Naive thymus-derived CD4-positive, alpha-beta T cell (primary cell): ENCODE measurements at regions not wholly inside any gene's neighbourhood (a gene's known extent, or its start where the extent isn't known, plus 50 kb on each side); places are given as distances from the start of the nearest gene placed in this dataset.

Source experiments
- ATAC-seq: fragments of 150-1000 bp; cut with Tn5 transposase; 2 replicates; pipeline ENCODE4 v1.10.0; 2021; ENCODE audit warnings: mild to moderate bottlenecking, moderate library complexity
- CTCF ChIA-PET: fragments of 350-600 bp; sonication (Branson Sonifier 250); formaldehyde crosslinking; loops from one replicate; lab custom pipeline; 2021; ENCODE audit warnings: antibody characterized with exemption; lab: Charles Lee
- POLR2A ChIA-PET: fragments of 350-600 bp; sonication (Branson Sonifier 250); formaldehyde crosslinking; loops from one replicate; lab custom pipeline; 2021; ENCODE audit warnings: antibody characterized with exemption, inconsistent platforms; lab: Charles Lee
- DNase-seq, 9 donors: peaks; one replicate each; pipeline versions ENCODE4 v3.0.0 to v3.0.0-alpha.2; 2020 to 2022; ENCODE audit warnings: mixed read lengths in 1 of 9
- H3K27ac ChIP-seq: one replicate; pipeline ENCODE4 v1.7.0; 2013; ENCODE audit warnings: mild to moderate bottlenecking, low read depth, low read length, moderate library complexity
- H3K27me3 ChIP-seq, 2 donors: one replicate each; pipeline ENCODE4 v1.7.0; 2013; ENCODE audit warnings: low read length in 2 of 2, mild to moderate bottlenecking in 2 of 2, moderate library complexity in 2 of 2; ENCODE audit not compliant: control insufficient read depth in 2 of 2, insufficient read depth in 2 of 2
- H3K36me3 ChIP-seq, 3 experiments: 1 replicate in 2 of 3; 2 replicates in 1 of 3; pipeline ENCODE4 v1.7.0; 2013; ENCODE audit warnings: low read length in 3 of 3, mild to moderate bottlenecking in 3 of 3, moderate library complexity in 1 of 3; ENCODE audit not compliant: insufficient read depth in 3 of 3, control insufficient read depth in 2 of 3
- H3K4me1 ChIP-seq, 2 donors: one replicate each; pipeline ENCODE4 v1.7.0; 2013; ENCODE audit warnings: low read length in 2 of 2, mild to moderate bottlenecking in 2 of 2, moderate library complexity in 1 of 2; ENCODE audit not compliant: control insufficient read depth in 2 of 2, insufficient read depth in 2 of 2
- H3K4me3 ChIP-seq: 2 replicates; pipeline ENCODE4 v1.7.0; 2013; ENCODE audit warnings: mild to moderate bottlenecking, low read length
- H3K9me3 ChIP-seq, 3 experiments: 1 replicate in 2 of 3; 2 replicates in 1 of 3; pipeline ENCODE4 v1.7.0; 2013; ENCODE audit warnings: low read length in 3 of 3; ENCODE audit not compliant: control insufficient read depth in 2 of 3
- H3K27ac Mint-ChIP-seq, 9 donors: one replicate each; pipeline ENCODE4 v1.8.0; 2020 to 2022; ENCODE audit warnings: mixed read lengths in 9 of 9, mild to moderate bottlenecking in 8 of 9, moderate library complexity in 5 of 9, inconsistent platforms in 2 of 9
- H3K27me3 Mint-ChIP-seq, 5 donors: one replicate each; pipeline ENCODE4 v1.8.0; 2021 to 2022; ENCODE audit warnings: mixed read lengths in 5 of 5, mild to moderate bottlenecking in 1 of 5
- H3K36me3 Mint-ChIP-seq, 5 donors: one replicate each; pipeline ENCODE4 v1.8.0; 2020 to 2022; ENCODE audit warnings: mixed read lengths in 5 of 5, mild to moderate bottlenecking in 3 of 5, inconsistent platforms in 1 of 5
- H3K4me1 Mint-ChIP-seq, 7 donors: one replicate each; pipeline ENCODE4 v1.8.0; 2020 to 2022; ENCODE audit warnings: mixed read lengths in 7 of 7, mild to moderate bottlenecking in 3 of 7, inconsistent platforms in 1 of 7
- H3K4me3 Mint-ChIP-seq, 10 donors: one replicate each; pipeline ENCODE4 v1.8.0; 2020 to 2022; ENCODE audit warnings: mild to moderate bottlenecking in 10 of 10, mixed read lengths in 10 of 10, moderate library complexity in 6 of 10, inconsistent platforms in 2 of 10
- H3K9me3 Mint-ChIP-seq, 11 donors: one replicate each; pipeline ENCODE4 v1.8.0; 2020 to 2022; ENCODE audit warnings: mixed read lengths in 11 of 11, mild to moderate bottlenecking in 4 of 11, inconsistent platforms in 1 of 11, moderate library complexity in 1 of 11
- intact Hi-C, 2 donors: fragments of 100-400 bp; cut with micrococcal nuclease; formaldehyde crosslinking; loops; one replicate each; pipeline ENCODE4 v1.15.1; 2023

DNA sequence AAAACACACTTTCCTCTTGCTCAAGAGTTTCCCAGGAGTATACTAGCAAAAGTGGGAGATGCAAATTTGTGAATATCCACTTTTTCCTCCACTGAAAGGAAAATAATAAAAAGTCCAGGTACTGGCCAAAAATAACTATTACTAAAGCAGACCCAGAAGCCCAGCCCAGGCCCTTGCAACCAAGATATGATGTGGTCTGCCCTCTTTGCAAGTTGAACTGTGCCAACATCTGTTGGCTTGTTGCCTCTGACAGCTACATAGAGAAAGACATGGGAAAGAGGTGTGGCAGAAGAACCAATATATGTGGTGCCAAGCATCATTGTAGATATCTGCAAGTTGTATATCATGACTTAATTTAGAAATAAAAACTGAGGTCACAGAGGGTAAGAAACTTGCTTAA is 78.4 kb upstream of the JAG1 start:
- Mint-ChIP-seq H3K36me3 (no peaks in the 10 kb centered on the region), H3K27me3 (peaks cover 6 to 41% (median 14%) of the 10 kb centered on the region in 5 donors), H3K9me3 (peaks cover 0 to 3% (median 0%) of the 10 kb centered on the region in 11 donors), H3K4me3 (no peak overlapping the region), H3K4me1 (peaks cover 0 to 3% (median 0%) of the 10 kb centered on the region in 7 donors), H3K27ac (no peak overlapping the region)
- intact Hi-C loops, result no loop called here
- no peaks in the 10 kb centered on the region for H3K36me3 ChIP-seq
- ChIA-PET CTCF (no interaction called here), POLR2A (no interaction called here)
- DNase-seq (no peak), ATAC-seq (no peak)
- H3K9me3 ChIP-seq, result no peaks in the 10 kb centered on the region
- H3K4me3 ChIP-seq, result no peak overlapping the region
- H3K27me3 ChIP-seq, result no peaks in the 10 kb centered on the region
- H3K4me1 ChIP-seq, result no peaks in the 10 kb centered on the region
- no peak overlapping the region for H3K27ac ChIP-seq

DNA sequence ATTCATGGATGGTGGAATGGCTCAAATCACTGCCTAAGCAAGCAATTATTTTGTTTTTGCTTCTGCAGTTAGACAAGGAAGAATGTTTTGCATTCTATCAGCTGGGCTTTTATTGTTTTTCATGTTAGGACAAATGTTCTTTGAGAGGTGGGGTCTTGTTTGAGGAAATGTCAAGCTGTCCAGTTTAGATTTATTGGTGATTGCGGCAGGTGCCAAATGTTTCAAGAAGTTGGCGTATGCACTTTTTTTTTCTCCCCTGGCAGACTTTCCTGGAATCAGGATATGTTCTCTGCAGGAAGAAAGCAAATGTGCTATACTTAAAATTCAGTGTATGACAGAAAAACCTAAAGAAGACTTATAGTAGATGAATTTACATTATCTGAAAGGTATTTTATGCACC is 81.0 kb upstream of the JAG1 start:
- Mint-ChIP-seq H3K36me3 (no peaks in the 10 kb centered on the region), H3K9me3 (peaks cover 0 to 4% (median 0%) of the 10 kb centered on the region in 11 donors), H3K4me3 (no peak overlapping the region), H3K27me3 (peaks cover 6 to 37% (median 18%) of the 10 kb centered on the region in 5 donors), H3K4me1 (peaks cover 0 to 4% (median 0%) of the 10 kb centered on the region in 7 donors), H3K27ac (no peak overlapping the region)
- ChIA-PET POLR2A (no interaction called here), CTCF (no interaction called here)
- H3K4me1 ChIP-seq, result no peaks in the 10 kb centered on the region
- H3K9me3 ChIP-seq, result no peaks in the 10 kb centered on the region
- intact Hi-C loops, result no loop called here
- no peaks in the 10 kb centered on the region for H3K36me3 ChIP-seq
- H3K27ac ChIP-seq, result no peak overlapping the region
- no peak overlapping the region for H3K4me3 ChIP-seq
- DNase-seq (no peak), ATAC-seq (no peak)
- no peaks in the 10 kb centered on the region for H3K27me3 ChIP-seq

DNA sequence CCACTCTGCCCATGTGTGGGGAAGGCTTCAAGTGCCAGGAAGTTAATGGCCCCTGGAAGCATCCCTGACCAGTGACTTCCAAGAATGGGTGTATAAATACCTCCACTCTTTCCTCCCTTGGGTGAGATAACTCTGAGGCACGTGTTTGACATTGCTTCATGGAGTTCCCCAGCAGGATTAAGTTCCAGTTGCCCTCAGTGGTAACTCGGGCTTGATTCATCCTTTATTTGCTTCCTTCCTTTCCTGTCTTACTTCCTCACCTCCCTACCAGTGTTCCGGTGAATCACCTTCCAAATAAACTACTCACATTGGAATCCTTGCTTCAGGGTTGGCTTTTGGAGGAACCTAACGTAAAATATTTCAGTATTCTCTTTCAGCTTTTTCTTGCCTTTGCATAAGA is 84.6 kb upstream of the JAG1 start:
- H3K36me3 Mint-ChIP-seq, result no peaks in the 10 kb centered on the region
- intact Hi-C loops, result no loop called here
- no peaks in the 10 kb centered on the region for H3K4me1 ChIP-seq
- no peak overlapping the region for H3K27ac ChIP-seq
- no peaks in the 10 kb centered on the region for H3K9me3 ChIP-seq
- H3K27me3 ChIP-seq, result no peaks in the 10 kb centered on the region
- H3K4me3 ChIP-seq, result no peak overlapping the region
- peaks cover 0 to 4% (median 0%) of the 10 kb centered on the region in 7 donors for H3K4me1 Mint-ChIP-seq
- H3K27me3 Mint-ChIP-seq, result peaks cover 6 to 25% (median 18%) of the 10 kb centered on the region in 5 donors
- ATAC-seq (no peak), DNase-seq (no peak)
- no peak overlapping the region for H3K27ac Mint-ChIP-seq
- H3K36me3 ChIP-seq, result no peaks in the 10 kb centered on the region
- POLR2A ChIA-PET, result no interaction called here
- CTCF ChIA-PET, result no interaction called here
- H3K4me3 Mint-ChIP-seq, result no peak overlapping the region
- peaks cover 0 to 4% (median 0%) of the 10 kb centered on the region in 11 donors for H3K9me3 Mint-ChIP-seq

DNA sequence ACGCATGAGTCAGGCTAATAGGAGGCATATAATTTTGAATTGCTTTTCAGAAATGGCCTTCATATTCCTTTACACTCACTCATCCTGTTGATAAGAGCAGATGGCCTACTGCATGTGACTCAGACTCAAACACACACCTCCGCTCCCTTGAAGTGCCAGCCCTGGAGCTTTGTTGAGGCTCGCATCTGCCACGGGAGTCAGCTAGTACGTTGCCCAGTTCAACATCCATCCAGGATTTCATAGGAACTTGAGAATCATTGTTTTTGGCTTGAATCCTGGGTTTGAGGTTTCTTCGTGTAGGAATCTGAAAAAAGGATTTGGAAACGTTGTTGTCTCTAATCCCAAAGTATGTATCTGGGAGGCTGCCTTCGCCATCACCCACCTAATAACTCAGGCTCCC is 87.4 kb upstream of the JAG1 start:
- Mint-ChIP-seq H3K36me3 (no peaks in the 10 kb centered on the region), H3K4me3 (no peak overlapping the region), H3K27me3 (peaks cover 0 to 19% (median 12%) of the 10 kb centered on the region in 5 donors), H3K4me1 (peaks cover 0 to 1% (median 0%) of the 10 kb centered on the region in 7 donors), H3K9me3 (peaks cover 0 to 11% (median 2%) of the 10 kb centered on the region in 11 donors), H3K27ac (no peak overlapping the region)
- ChIA-PET POLR2A (no interaction called here), CTCF (no interaction called here)
- intact Hi-C loops, result no loop called here
- H3K36me3 ChIP-seq, result no peaks in the 10 kb centered on the region
- ATAC-seq (no peak), DNase-seq (no peak)
- no peak overlapping the region for H3K4me3 ChIP-seq
- no peaks in the 10 kb centered on the region for H3K27me3 ChIP-seq
- H3K4me1 ChIP-seq, result no peaks in the 10 kb centered on the region
- H3K27ac ChIP-seq, result no peak overlapping the region
- H3K9me3 ChIP-seq, result no peaks in the 10 kb centered on the region

DNA sequence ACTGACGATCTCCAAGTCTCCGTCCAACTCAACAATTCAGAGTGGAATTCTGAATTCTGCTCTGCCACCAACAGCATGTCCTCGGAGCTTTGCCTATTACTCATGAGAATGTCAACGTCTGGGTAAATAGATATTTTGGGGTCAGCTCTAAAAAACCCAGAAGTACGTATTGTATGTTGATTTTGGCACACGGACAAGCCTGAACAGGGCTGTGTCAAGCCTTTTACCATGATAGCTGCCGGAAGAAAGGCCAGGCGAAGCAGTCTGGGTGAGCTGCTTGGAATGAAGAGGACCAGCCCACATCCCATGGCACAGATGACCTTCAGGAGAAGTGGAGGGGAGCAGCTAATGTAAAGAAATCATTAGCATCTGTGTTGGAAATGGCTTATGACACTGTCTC is 88.0 kb upstream of the JAG1 start:
- H3K27ac Mint-ChIP-seq, result no peak overlapping the region
- CTCF ChIA-PET, result no interaction called here
- H3K27me3 Mint-ChIP-seq, result peaks cover 0 to 19% (median 11%) of the 10 kb centered on the region in 5 donors

DNA sequence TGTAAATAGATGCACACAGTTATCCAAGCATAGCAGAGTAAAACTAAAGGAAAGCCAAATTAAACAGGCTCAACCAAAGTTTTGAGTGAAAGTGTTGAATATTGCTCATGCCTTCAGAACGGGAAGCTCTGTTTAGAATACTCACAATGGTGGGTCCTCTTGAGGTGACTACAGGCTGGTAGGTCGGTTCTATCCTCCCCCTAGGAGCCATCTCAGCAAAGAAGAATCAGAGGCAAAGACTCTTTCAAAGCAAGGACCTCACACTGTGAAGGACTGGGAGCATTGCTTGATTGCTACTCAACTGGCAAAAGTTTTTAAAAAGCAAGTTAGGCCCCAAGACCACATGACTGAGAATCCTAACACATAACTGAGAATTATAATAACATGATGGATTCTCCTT is 88.4 kb upstream of the JAG1 start:
- Mint-ChIP-seq H3K27me3 (peaks cover 0 to 19% (median 11%) of the 10 kb centered on the region in 5 donors), H3K4me1 (peaks cover 0 to 1% (median 0%) of the 10 kb centered on the region in 7 donors), H3K27ac (no peak overlapping the region), H3K4me3 (no peak overlapping the region), H3K36me3 (no peaks in the 10 kb centered on the region), H3K9me3 (peaks cover 0 to 11% (median 2%) of the 10 kb centered on the region in 11 donors)
- H3K27ac ChIP-seq, result no peak overlapping the region
- H3K36me3 ChIP-seq, result no peaks in the 10 kb centered on the region
- no peaks in the 10 kb centered on the region for H3K9me3 ChIP-seq
- intact Hi-C loops, result no loop called here
- H3K4me3 ChIP-seq, result no peak overlapping the region
- ChIA-PET CTCF (no interaction called here), POLR2A (no interaction called here)
- H3K4me1 ChIP-seq, result no peaks in the 10 kb centered on the region
- ATAC-seq (no peak), DNase-seq (no peak)
- H3K27me3 ChIP-seq, result no peaks in the 10 kb centered on the region

More for the DNA sequence above, 88.0 kb upstream of the JAG1 start:
- POLR2A ChIA-PET, result no interaction called here
- H3K4me3 ChIP-seq, result no peak overlapping the region
- intact Hi-C loops, result no loop called here
- H3K9me3 ChIP-seq, result no peaks in the 10 kb centered on the region
- Mint-ChIP-seq H3K9me3 (peaks cover 0 to 11% (median 2%) of the 10 kb centered on the region in 11 donors), H3K36me3 (no peaks in the 10 kb centered on the region), H3K4me3 (no peak overlapping the region), H3K4me1 (peaks cover 0 to 1% (median 0%) of the 10 kb centered on the region in 7 donors)
- DNase-seq (no peak), ATAC-seq (no peak)
- no peaks in the 10 kb centered on the region for H3K4me1 ChIP-seq
- H3K27me3 ChIP-seq, result no peaks in the 10 kb centered on the region
- no peaks in the 10 kb centered on the region for H3K36me3 ChIP-seq
- H3K27ac ChIP-seq, result no peak overlapping the region

DNA sequence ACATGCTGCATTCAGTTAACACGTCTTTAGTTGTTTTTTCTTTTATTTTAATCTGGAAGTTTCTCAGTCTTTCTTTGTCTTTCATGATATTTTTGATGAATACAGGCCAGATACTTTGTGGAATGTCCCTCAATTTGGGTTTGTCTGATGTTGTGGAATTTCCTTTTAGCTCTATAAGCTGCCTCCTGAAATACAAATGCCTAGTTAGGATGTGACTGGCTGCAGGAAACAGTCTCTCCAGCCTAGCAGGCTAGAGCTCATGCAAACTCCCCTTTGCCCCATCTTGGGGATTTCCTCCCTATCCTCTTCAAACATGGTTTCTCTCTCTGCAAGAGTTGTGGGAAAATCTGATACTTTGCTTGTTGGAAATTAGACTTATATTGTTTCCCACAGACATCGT is 89.3 kb upstream of the JAG1 start:
- ChIA-PET CTCF (no interaction called here), POLR2A (no interaction called here)
- Mint-ChIP-seq H3K9me3 (peaks cover 0 to 9% (median 1%) of the 10 kb centered on the region in 11 donors), H3K4me1 (peaks cover 0 to under 1% (median 0%) of the 10 kb centered on the region in 7 donors), H3K36me3 (no peaks in the 10 kb centered on the region), H3K27me3 (peaks cover 0 to 16% (median 8%) of the 10 kb centered on the region in 5 donors), H3K27ac (no peak overlapping the region), H3K4me3 (no peak overlapping the region)
- H3K4me3 ChIP-seq, result no peak overlapping the region
- no peak for DNase-seq
- intact Hi-C loops, result no loop called here
- no peak for ATAC-seq
- no peaks in the 10 kb centered on the region for H3K9me3 ChIP-seq
- H3K36me3 ChIP-seq, result no peaks in the 10 kb centered on the region
- H3K4me1 ChIP-seq, result no peaks in the 10 kb centered on the region
- no peak overlapping the region for H3K27ac ChIP-seq
- no peaks in the 10 kb centered on the region for H3K27me3 ChIP-seq
